ENCODE measurements at regions not wholly inside any gene's neighbourhood (a gene's known extent, or its start where the extent isn't known, plus 50 kb on each side); places are given as distances from the start of the nearest gene placed in this dataset.

- no peak overlapping the region for H3K27ac Mint-ChIP-seq
- ATAC-seq (no peak), DNase-seq (ENCODE audit: low spot score in 2 of 2) (no peak)
- no peaks in the 10 kb centered on the region for H3K36me3 Mint-ChIP-seq
- no peaks in the 10 kb centered on the region for H3K9me3 Mint-ChIP-seq
Observed at GRCh38 chr10:128971374-128972035, 495.5 kb upstream of the MGMT start.

GRCh38 chr10:128972036-128972405 is 495.0 kb upstream of the MGMT start:
- ATAC-seq (no peak), DNase-seq (ENCODE audit: low spot score in 2 of 2) (no peak)
- Mint-ChIP-seq H3K9me3 (no peaks in the 10 kb centered on the region), H3K36me3 (no peaks in the 10 kb centered on the region), H3K27ac (no peak overlapping the region)

GRCh38 chr10:128973221-128973620 is 493.8 kb upstream of the MGMT start:
- H3K36me3 Mint-ChIP-seq, result no peaks in the 10 kb centered on the region
- ATAC-seq, result no peak

GRCh38 chr10:128976856-128977255 is 490.2 kb upstream of the MGMT start:
- ATAC-seq, result no peak
- no peaks in the 10 kb centered on the region for H3K36me3 Mint-ChIP-seq
- no peak for DNase-seq (ENCODE audit: low spot score in 2 of 2)
- H3K27ac Mint-ChIP-seq, result no peak overlapping the region
- no peaks in the 10 kb centered on the region for H3K9me3 Mint-ChIP-seq

More at GRCh38 chr10:128973221-128973620, 493.8 kb upstream of the MGMT start:
- DNase-seq (ENCODE audit: low spot score in 2 of 2), result no peak
- Mint-ChIP-seq H3K9me3 (no peaks in the 10 kb centered on the region), H3K27ac (no peak overlapping the region)

GRCh38 chr10:128978211-128978610 is 488.8 kb upstream of the MGMT start:
- no peaks in the 10 kb centered on the region for H3K9me3 Mint-ChIP-seq
- DNase-seq (ENCODE audit: low spot score in 2 of 2), result no peak
- ATAC-seq, result no peak
- no peak overlapping the region for H3K27ac Mint-ChIP-seq
- H3K36me3 Mint-ChIP-seq, result no peaks in the 10 kb centered on the region

GRCh38 chr10:128979405-128979804 is 487.6 kb upstream of the MGMT start:
- no peak for DNase-seq (ENCODE audit: low spot score in 2 of 2)
- H3K36me3 Mint-ChIP-seq, result no peaks in the 10 kb centered on the region
- no peak for ATAC-seq
- H3K9me3 Mint-ChIP-seq, result no peaks in the 10 kb centered on the region
- H3K27ac Mint-ChIP-seq, result no peak overlapping the region

- H3K9me3 Mint-ChIP-seq, result no peaks in the 10 kb centered on the region
- no peak for ATAC-seq
Observed at GRCh38 chr10:128981251-128981650, 485.8 kb upstream of the MGMT start.

GRCh38 chr10:128981881-128982615 is 485.0 kb upstream of the MGMT start:
- no peaks in the 10 kb centered on the region for H3K36me3 Mint-ChIP-seq

More at GRCh38 chr10:128981251-128981650, 485.8 kb upstream of the MGMT start:
- no peak for DNase-seq (ENCODE audit: low spot score in 2 of 2)
- H3K36me3 Mint-ChIP-seq, result no peaks in the 10 kb centered on the region
- no peak overlapping the region for H3K27ac Mint-ChIP-seq

GRCh38 chr10:128982616-128982915 is 484.5 kb upstream of the MGMT start:
- H3K36me3 Mint-ChIP-seq, result no peaks in the 10 kb centered on the region
- no peak overlapping the region for H3K27ac Mint-ChIP-seq
- ATAC-seq, result no peak
- H3K9me3 Mint-ChIP-seq, result no peaks in the 10 kb centered on the region
- no peak for DNase-seq (ENCODE audit: low spot score in 2 of 2)

More at GRCh38 chr10:128981881-128982615, 485.0 kb upstream of the MGMT start:
- Mint-ChIP-seq H3K9me3 (no peaks in the 10 kb centered on the region), H3K27ac (no peak overlapping the region)
- ATAC-seq (no peak), DNase-seq (ENCODE audit: low spot score in 2 of 2) (no peak)

GRCh38 chr10:128985036-128985435 is 482.0 kb upstream of the MGMT start:
- H3K36me3 Mint-ChIP-seq, result no peaks in the 10 kb centered on the region
- no peak for ATAC-seq
- DNase-seq (ENCODE audit: low spot score in 2 of 2), result no peak

GRCh38 chr10:128990986-128991385 is 476.1 kb upstream of the MGMT start:
- no peaks in the 10 kb centered on the region for H3K9me3 Mint-ChIP-seq
- H3K27ac Mint-ChIP-seq, result no peak overlapping the region
- no peaks in the 10 kb centered on the region for H3K36me3 Mint-ChIP-seq
- ATAC-seq (no peak), DNase-seq (ENCODE audit: low spot score in 2 of 2) (no peak)

More at GRCh38 chr10:128985036-128985435, 482.0 kb upstream of the MGMT start:
- Mint-ChIP-seq H3K9me3 (no peaks in the 10 kb centered on the region), H3K27ac (no peak overlapping the region)

GRCh38 chr10:128992770-128993169 is 474.3 kb upstream of the MGMT start:
- Mint-ChIP-seq H3K9me3 (no peaks in the 10 kb centered on the region), H3K36me3 (no peaks in the 10 kb centered on the region), H3K27ac (no peak overlapping the region)
- no peak for DNase-seq (ENCODE audit: low spot score in 2 of 2)
- no peak for ATAC-seq

- Mint-ChIP-seq H3K27ac (no peak overlapping the region), H3K36me3 (no peaks in the 10 kb centered on the region), H3K9me3 (no peaks in the 10 kb centered on the region)
- ATAC-seq (no peak), DNase-seq (ENCODE audit: low spot score in 2 of 2) (no peak)
Observed at GRCh38 chr10:128993443-128993842, 473.6 kb upstream of the MGMT start.

- DNase-seq (ENCODE audit: low spot score in 2 of 2), result no peak
- Mint-ChIP-seq H3K27ac (no peak overlapping the region), H3K36me3 (no peaks in the 10 kb centered on the region), H3K9me3 (no peaks in the 10 kb centered on the region)
- no peak for ATAC-seq
Observed at GRCh38 chr10:128993911-128994538, 473.0 kb upstream of the MGMT start.

- ATAC-seq (no peak), DNase-seq (ENCODE audit: low spot score in 2 of 2) (no peak)
- Mint-ChIP-seq H3K27ac (no peak overlapping the region), H3K9me3 (no peaks in the 10 kb centered on the region), H3K36me3 (no peaks in the 10 kb centered on the region)
Observed at GRCh38 chr10:128994598-128995143, 472.4 kb upstream of the MGMT start.

- ATAC-seq, result no peak
- Mint-ChIP-seq H3K27ac (no peak overlapping the region), H3K9me3 (no peaks in the 10 kb centered on the region), H3K36me3 (no peaks in the 10 kb centered on the region)
- DNase-seq (ENCODE audit: low spot score in 2 of 2), result no peak
Observed at GRCh38 chr10:128995676-128996075, 471.4 kb upstream of the MGMT start.

GRCh38 chr10:128996092-128996491 is 470.9 kb upstream of the MGMT start:
- H3K36me3 Mint-ChIP-seq, result no peaks in the 10 kb centered on the region
- DNase-seq (ENCODE audit: low spot score in 2 of 2), result no peak
- ATAC-seq, result no peak
- no peak overlapping the region for H3K27ac Mint-ChIP-seq
- H3K9me3 Mint-ChIP-seq, result no peaks in the 10 kb centered on the region

Measured in activated naive CD4-positive, alpha-beta T cell treated with anti-CD3 and anti-CD28 coated beads, Interleukin-2, amount 50 U/mL, for 72 hours (primary cell).